Osteoblast (primary cell): ENCODE measurements at regions not wholly inside any gene's neighbourhood (a gene's known extent, or its start where the extent isn't known, plus 50 kb on each side); places are given as distances from the start of the nearest gene placed in this dataset.
A peak's percentile ranks its signal among the peaks of the same experiment; 100 is the strongest.

Experiments
- DNase-seq: peaks from one replicate; pipeline ENCODE4 v3.0.0; 2011; ENCODE audit warnings: low spot score, mixed read lengths; ENCODE audit not compliant: insufficient read length; ENCODE audit errors: missing footprints
- H2AFZ ChIP-seq: 2 replicates; pipeline ENCODE4 v1.6.0; 2011; ENCODE audit warnings: mild to moderate bottlenecking, low read length
- H3K27ac ChIP-seq: 2 replicates; pipeline ENCODE4 v1.5.1; 2011; ENCODE audit warnings: mild to moderate bottlenecking, low read depth, low read length, moderate library complexity
- H3K27me3 ChIP-seq: 2 replicates; pipeline ENCODE4 v1.6.0; 2012; ENCODE audit warnings: mild to moderate bottlenecking, control low read depth, inconsistent platforms, low read length, moderate library complexity; ENCODE audit not compliant: insufficient read depth
- H3K36me3 ChIP-seq: 2 replicates; pipeline ENCODE4 v1.5.1; 2011; ENCODE audit warnings: mild to moderate bottlenecking, low read length, control low read depth, moderate library complexity; ENCODE audit not compliant: insufficient read depth
- H3K4me1 ChIP-seq: 2 replicates; pipeline ENCODE4 v1.5.1; 2011; ENCODE audit warnings: mild to moderate bottlenecking, low read length, control low read depth, moderate library complexity; ENCODE audit not compliant: insufficient read depth
- H3K4me2 ChIP-seq: 2 replicates; pipeline ENCODE4 v1.6.0; 2011; ENCODE audit warnings: mild to moderate bottlenecking, low read length; ENCODE audit not compliant: insufficient read depth
- H3K4me3 ChIP-seq: fragments of 200-600 bp; sonication (generic); 3 replicates; pipeline ENCODE4 v1.5.1; 2012; ENCODE audit warnings: mild to moderate bottlenecking, low read length, inconsistent platforms; ENCODE audit not compliant: insufficient read depth
- H3K79me2 ChIP-seq: 2 replicates; pipeline ENCODE4 v1.6.0; 2012; ENCODE audit warnings: mild to moderate bottlenecking, low read length, control low read depth, inconsistent platforms; ENCODE audit not compliant: insufficient read depth
- H3K9me3 ChIP-seq: 2 replicates; pipeline ENCODE4 v1.5.1; 2011; ENCODE audit warnings: low read depth, low read length, control low read depth
- H4K20me1 ChIP-seq: 2 replicates; pipeline ENCODE4 v1.6.0; 2012; ENCODE audit warnings: mild to moderate bottlenecking, low read length, control low read depth; ENCODE audit not compliant: insufficient read depth
- TF ChIP-seq, protein P1 (sequence below): IDR thresholded peaks from 2 replicates; pipeline ENCODE4 v1.5.1; 2011; ENCODE audit warnings: mild to moderate bottlenecking, low read depth, low read length, moderate library complexity; ENCODE audit errors: extremely low read depth

DNA sequence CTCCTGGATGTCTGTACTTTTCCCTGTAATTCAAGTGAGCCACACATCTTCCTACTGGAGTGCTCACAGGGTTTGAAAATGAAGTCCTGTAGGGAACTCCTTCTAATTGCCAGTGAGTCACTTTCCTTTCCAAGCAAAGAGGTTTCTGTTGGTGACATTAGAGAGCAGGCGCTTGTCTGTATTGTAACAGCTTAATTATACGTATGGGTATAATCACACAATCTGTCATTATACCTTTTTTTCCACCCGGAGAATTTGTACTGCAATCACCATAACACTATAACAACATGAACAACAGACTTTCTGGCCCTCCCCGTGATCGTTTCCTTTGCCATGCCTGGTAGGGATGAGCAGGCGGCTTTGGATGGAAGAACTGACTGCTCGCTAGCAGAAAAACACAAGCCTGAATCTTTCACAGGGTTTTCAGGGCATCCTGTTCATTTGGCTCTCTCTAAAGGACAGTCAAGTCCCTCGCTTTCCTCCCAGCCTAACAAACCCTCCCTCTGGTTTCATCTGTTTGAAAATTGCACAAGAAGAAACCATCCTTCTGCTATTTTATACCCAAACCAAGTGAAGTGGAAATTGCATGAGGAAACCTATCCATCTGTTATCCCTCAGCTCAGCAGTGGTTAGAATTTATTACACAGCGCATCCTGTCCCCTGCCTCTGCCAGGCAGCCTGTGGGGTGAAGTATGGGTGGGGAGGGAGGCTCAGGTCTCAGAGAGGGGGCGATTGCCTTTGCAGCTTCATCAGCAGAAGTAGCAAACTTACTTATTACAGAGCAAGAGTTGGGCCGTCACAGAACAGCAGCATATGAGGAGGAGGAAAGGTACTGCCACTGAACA lies 307.0 kb upstream of the TLE4 start:
- no peaks in the 10 kb centered on the region for H3K9me3 ChIP-seq
- TF ChIP-seq, protein P1, sequence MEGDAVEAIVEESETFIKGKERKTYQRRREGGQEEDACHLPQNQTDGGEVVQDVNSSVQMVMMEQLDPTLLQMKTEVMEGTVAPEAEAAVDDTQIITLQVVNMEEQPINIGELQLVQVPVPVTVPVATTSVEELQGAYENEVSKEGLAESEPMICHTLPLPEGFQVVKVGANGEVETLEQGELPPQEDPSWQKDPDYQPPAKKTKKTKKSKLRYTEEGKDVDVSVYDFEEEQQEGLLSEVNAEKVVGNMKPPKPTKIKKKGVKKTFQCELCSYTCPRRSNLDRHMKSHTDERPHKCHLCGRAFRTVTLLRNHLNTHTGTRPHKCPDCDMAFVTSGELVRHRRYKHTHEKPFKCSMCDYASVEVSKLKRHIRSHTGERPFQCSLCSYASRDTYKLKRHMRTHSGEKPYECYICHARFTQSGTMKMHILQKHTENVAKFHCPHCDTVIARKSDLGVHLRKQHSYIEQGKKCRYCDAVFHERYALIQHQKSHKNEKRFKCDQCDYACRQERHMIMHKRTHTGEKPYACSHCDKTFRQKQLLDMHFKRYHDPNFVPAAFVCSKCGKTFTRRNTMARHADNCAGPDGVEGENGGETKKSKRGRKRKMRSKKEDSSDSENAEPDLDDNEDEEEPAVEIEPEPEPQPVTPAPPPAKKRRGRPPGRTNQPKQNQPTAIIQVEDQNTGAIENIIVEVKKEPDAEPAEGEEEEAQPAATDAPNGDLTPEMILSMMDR: no peak
- no peak overlapping the region for H3K27ac ChIP-seq
- no peak for DNase-seq
- H2AFZ ChIP-seq: peak overlapping the region; percentile 70
- H3K4me1 ChIP-seq: no peaks in the 10 kb centered on the region
- no peaks in the 10 kb centered on the region for H3K36me3 ChIP-seq
- H3K79me2 ChIP-seq: no peaks in the 10 kb centered on the region
- peaks cover 4% of the 10 kb centered on the region for H3K27me3 ChIP-seq
- H3K4me3 ChIP-seq: peak overlapping the region; percentile 42
- no peaks in the 10 kb centered on the region for H4K20me1 ChIP-seq
- H3K4me2 ChIP-seq: peak overlapping the region; percentile 62

DNA sequence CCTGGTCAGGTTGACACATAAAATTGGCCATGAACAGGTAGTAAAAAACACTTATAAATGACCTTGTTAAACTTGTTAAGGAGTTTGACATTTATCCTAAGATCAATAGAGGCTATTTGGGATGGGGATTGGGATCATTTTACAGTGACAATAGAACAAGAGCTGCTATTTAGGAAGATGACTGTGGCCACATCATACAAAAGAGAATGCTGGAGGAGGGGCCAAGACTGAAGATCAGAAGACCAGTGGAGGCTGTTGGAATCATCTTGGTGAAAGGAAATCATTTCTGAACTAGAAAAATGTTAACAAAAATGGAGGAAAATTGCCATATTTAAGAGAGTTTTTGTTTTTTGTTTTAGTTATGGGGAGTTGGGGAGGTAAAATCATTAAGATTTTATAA lies 304.8 kb upstream of the TLE4 start:
- H3K9me3 ChIP-seq: no peaks in the 10 kb centered on the region
- TF ChIP-seq, protein P1: no peak
- no peaks in the 10 kb centered on the region for H3K79me2 ChIP-seq
- no peak overlapping the region for H3K4me2 ChIP-seq
- no peaks in the 10 kb centered on the region for H3K4me1 ChIP-seq
- no peak overlapping the region for H3K27ac ChIP-seq
- H3K4me3 ChIP-seq: no peak overlapping the region
- peak overlapping the region; percentile 21 for H2AFZ ChIP-seq
- no peaks in the 10 kb centered on the region for H4K20me1 ChIP-seq
- DNase-seq: no peak
- no peaks in the 10 kb centered on the region for H3K27me3 ChIP-seq
- H3K36me3 ChIP-seq: no peaks in the 10 kb centered on the region

DNA sequence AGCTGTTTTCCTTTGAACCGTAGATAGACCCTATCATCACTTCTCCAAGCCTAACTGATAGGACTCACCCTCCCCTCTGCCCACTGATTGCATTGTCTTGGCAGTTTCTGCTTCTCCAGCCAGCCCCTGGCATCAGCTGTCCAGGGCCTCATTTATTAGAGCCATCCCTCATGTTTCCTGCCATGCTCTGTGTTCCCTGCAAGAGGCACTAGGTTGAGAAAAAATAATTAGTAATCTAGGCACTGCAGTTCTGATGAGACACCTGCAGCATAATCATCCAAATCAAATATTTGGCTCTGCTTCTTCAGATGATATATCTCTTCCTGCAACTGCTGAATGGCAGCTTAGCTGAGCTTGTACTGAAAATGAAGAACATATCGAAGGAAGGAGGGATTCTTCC lies 303.0 kb upstream of the TLE4 start:
- TF ChIP-seq, protein P1: no peak
- no peaks in the 10 kb centered on the region for H3K4me1 ChIP-seq
- DNase-seq: no peak
- no peaks in the 10 kb centered on the region for H3K27me3 ChIP-seq
- no peak overlapping the region for H3K4me3 ChIP-seq
- no peak overlapping the region for H2AFZ ChIP-seq
- no peak overlapping the region for H3K27ac ChIP-seq
- H3K9me3 ChIP-seq: no peaks in the 10 kb centered on the region
- H3K36me3 ChIP-seq: no peaks in the 10 kb centered on the region
- no peak overlapping the region for H3K4me2 ChIP-seq
- no peaks in the 10 kb centered on the region for H4K20me1 ChIP-seq
- no peaks in the 10 kb centered on the region for H3K79me2 ChIP-seq

DNA sequence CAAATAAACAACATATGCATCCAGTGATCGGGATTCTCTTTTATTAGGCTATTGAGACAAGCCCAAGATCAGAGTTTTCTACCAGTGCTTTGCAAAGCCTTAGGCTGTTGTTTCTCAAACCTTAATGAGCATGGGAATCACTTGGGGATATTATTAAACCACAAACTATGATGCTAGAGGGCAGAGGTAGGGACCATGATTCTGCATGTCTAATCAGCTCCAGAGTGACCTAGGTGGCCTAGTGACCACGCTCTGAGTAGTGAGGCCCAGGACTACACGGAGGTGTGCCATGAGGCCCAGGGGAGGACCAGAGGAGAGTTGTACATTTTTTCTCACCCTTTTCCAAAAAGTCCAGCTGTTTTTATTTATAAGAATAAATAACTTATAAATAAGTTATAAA lies 298.5 kb upstream of the TLE4 start:
- H3K79me2 ChIP-seq: no peaks in the 10 kb centered on the region
- DNase-seq: no peak
- no peak overlapping the region for H2AFZ ChIP-seq
- no peaks in the 10 kb centered on the region for H3K36me3 ChIP-seq
- no peak overlapping the region for H3K27ac ChIP-seq
- TF ChIP-seq, protein P1: no peak
- no peaks in the 10 kb centered on the region for H4K20me1 ChIP-seq
- H3K27me3 ChIP-seq: no peaks in the 10 kb centered on the region
- H3K4me3 ChIP-seq: no peak overlapping the region
- no peaks in the 10 kb centered on the region for H3K9me3 ChIP-seq
- H3K4me1 ChIP-seq: no peaks in the 10 kb centered on the region
- H3K4me2 ChIP-seq: no peak overlapping the region
